Right atrium auricular region (tissue), 2 donors: ENCODE measurements at regions not wholly inside any gene's neighbourhood (a gene's known extent, or its start where the extent isn't known, plus 50 kb on each side); places are given as distances from the start of the nearest gene placed in this dataset.

Experiments used
- DNase-seq: peaks from one replicate; pipeline ENCODE4 v3.0.0-alpha.2; 2019; ENCODE audit warnings: low spot score
- H3K27ac ChIP-seq, 2 donors: fragments of 200-600 bp; sonication (generic); 1 replicate in 1 of 2; 2 replicates in 1 of 2; pipeline ENCODE4 v1.5.1; 2016 to 2019
- H3K27me3 ChIP-seq, 2 donors: fragments of 200-600 bp; sonication (generic); one replicate each; pipeline versions ENCODE4 v1.5.1 to v1.6.0; 2017 to 2019
- H3K36me3 ChIP-seq: fragments of 200-600 bp; sonication (generic); one replicate; pipeline ENCODE4 v1.5.1; 2016
- H3K4me1 ChIP-seq, 2 donors: fragments of 200-600 bp; sonication (generic); one replicate each; pipeline versions ENCODE4 v1.5.1 to v1.6.0; 2017 to 2019
- H3K4me3 ChIP-seq, 2 donors: fragments of 200-600 bp; sonication (generic); 1 replicate in 1 of 2; 2 replicates in 1 of 2; pipeline ENCODE4 v1.5.1; 2017 to 2019; ENCODE audit warnings: mild to moderate bottlenecking in 1 of 2, moderate library complexity in 1 of 2
- H3K9me3 ChIP-seq, 2 donors: fragments of 200-600 bp; sonication (generic); one replicate each; pipeline ENCODE4 v1.5.1; 2019
- TF ChIP-seq, protein P1 (sequence below), 2 donors: fragments of 200-600 bp; sonication (generic); IDR thresholded peaks; one replicate each; pipeline ENCODE4 v1.5.1; 2019; ENCODE audit warnings: antibody characterized with exemption in 2 of 2

DNA sequence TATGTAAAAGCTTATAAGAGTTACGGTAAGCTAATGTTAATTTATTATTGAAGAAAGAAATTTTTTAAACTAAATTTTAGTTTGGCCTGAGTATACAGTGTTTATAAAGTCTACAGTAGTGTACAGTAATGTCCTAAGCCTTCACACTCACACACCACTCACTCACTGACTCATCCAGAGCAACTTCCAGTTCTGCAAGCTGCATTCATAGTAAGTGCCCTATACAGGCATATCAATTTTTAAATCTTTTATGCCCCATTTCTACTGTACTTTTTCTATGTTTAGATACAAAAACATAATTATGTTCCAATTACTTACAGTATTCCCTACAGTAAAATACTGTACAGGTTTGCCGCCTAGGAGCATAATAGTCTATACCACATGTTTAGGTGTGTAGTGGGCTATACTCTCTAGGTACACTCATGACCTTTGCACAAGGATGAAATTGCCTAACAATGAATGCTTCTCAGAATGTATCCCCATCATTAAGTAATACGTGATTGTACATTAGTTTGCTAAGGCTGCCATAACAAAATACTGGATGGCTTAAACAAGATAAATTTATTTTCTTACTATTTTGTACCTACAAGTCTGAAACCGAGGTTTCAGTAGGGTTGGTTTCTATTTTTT, 333.8 kb upstream of the PCDH7 start:
- Histone ChIP-seq H3K27me3 (no peaks in the 10 kb centered on the region), H3K9me3 (no peaks in the 10 kb centered on the region), H3K36me3 (no peaks in the 10 kb centered on the region), H3K4me3 (no peak overlapping the region), H3K4me1 (no peaks in the 10 kb centered on the region), H3K27ac (no peak overlapping the region)
- no peak for DNase-seq
- TF ChIP-seq, protein P1, sequence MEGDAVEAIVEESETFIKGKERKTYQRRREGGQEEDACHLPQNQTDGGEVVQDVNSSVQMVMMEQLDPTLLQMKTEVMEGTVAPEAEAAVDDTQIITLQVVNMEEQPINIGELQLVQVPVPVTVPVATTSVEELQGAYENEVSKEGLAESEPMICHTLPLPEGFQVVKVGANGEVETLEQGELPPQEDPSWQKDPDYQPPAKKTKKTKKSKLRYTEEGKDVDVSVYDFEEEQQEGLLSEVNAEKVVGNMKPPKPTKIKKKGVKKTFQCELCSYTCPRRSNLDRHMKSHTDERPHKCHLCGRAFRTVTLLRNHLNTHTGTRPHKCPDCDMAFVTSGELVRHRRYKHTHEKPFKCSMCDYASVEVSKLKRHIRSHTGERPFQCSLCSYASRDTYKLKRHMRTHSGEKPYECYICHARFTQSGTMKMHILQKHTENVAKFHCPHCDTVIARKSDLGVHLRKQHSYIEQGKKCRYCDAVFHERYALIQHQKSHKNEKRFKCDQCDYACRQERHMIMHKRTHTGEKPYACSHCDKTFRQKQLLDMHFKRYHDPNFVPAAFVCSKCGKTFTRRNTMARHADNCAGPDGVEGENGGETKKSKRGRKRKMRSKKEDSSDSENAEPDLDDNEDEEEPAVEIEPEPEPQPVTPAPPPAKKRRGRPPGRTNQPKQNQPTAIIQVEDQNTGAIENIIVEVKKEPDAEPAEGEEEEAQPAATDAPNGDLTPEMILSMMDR (IDR thresholded peaks at IDR 0.05) = no peak

DNA sequence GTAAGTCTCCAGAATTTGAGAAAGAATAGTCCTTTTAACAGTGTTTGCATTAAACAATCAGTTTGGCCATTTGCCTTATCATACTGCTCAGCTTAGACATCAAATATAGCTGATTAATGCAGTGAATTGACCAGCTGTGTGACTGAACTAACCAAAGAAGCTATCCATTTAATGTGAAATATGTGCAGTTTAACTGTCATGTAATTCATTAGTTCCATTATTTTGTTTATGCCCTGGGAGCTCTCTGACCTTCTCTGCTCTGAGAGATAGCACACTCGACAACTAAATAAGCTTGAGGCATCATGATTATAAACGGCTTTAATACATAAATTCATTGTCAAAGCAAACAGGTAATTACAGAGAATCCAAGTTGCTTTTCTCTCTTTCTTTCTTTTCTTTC, 324.3 kb upstream of the PCDH7 start:
- Histone ChIP-seq H3K27me3 (no peaks in the 10 kb centered on the region), H3K4me3 (no peak overlapping the region), H3K9me3 (no peaks in the 10 kb centered on the region), H3K27ac (no peak overlapping the region), H3K36me3 (no peaks in the 10 kb centered on the region), H3K4me1 (no peaks in the 10 kb centered on the region)
- DNase-seq = no peak
- TF ChIP-seq, protein P1 (IDR thresholded peaks at IDR 0.05) = no peak

DNA sequence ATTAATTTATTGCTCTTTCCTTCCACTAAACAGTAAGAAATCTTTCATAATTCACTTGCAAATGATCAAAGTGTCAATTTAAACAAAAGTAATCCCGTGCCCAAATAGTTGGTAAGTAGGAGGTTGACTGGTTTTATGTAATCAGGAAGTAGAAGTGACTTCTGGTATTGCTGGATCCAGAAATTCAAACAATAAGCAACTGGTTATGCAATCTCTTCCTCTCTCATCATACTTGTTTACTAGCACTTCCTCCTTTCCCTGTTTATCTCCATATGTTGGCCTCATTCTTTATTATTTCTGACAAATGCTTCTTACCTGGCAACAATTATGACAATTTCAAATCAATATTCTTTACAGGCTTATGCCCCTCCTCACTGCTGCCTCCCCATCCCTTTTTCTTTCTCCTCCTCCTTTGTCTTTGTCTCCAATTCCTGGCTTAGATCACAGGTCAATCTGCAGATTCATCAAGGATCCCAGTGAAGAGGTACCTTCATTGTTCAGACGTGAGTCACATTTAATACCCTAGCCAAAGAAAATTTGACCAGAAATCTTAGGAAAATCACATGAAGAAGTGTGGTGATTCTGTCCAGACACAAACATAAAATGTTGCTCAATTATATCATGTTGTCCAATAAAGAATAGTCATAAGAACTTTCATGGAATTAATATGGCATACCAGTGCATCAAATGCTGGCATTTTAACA, 323.2 kb upstream of the PCDH7 start:
- Histone ChIP-seq H3K4me1 (no peaks in the 10 kb centered on the region), H3K27ac (no peak overlapping the region), H3K36me3 (no peaks in the 10 kb centered on the region), H3K27me3 (no peaks in the 10 kb centered on the region), H3K9me3 (no peaks in the 10 kb centered on the region), H3K4me3 (no peak overlapping the region)
- TF ChIP-seq, protein P1 (IDR thresholded peaks at IDR 0.05) = no peak
- no peak for DNase-seq

DNA sequence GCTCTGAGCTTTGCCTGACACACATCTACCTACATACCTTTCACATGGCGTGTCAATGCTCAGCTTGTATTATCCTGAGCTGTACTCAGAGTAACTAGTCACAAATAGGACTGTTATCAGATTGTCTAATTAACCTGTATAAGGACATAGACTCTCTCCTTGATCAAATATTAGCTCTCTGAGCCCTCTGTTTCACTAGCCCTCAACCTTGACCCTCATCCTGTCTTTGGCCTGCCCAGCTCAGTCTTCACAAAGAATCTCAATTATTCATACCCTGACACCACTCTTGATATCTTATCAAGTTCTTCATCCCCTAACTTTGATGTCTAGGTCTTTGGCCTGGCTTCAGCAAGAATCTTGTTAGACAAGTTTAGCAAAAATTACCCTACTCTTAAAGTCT, 320.7 kb upstream of the PCDH7 start:
- H3K4me1 ChIP-seq = no peaks in the 10 kb centered on the region
- no peaks in the 10 kb centered on the region for H3K36me3 ChIP-seq
- DNase-seq = no peak
- H3K9me3 ChIP-seq = peaks cover 0 to 4% of the 10 kb centered on the region in 2 donors
- no peak overlapping the region for H3K27ac ChIP-seq
- H3K27me3 ChIP-seq = no peaks in the 10 kb centered on the region
- H3K4me3 ChIP-seq = no peak overlapping the region
- TF ChIP-seq, protein P1 (IDR thresholded peaks at IDR 0.05) = no peak

DNA sequence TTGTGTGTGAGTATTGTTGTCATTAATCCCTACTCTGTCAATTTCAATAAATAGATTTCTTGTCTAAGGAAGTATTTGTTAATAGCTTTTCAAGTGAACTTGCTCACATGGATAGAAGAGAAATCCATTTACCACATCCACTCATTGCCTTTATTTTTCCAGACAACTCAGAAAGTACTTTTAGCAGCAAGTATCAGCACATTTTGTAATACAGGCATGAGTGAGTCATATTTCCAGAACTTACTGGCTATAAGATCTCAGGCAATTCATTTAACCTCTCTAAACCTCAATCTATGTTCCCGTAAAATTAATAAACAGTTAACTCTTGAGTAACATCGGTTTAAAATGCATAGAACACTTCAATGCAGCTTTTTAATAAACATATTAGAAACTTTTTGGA, 317.9 kb upstream of the PCDH7 start:
- TF ChIP-seq, protein P1 (IDR thresholded peaks at IDR 0.05) = no peak
- DNase-seq = no peak
- Histone ChIP-seq H3K4me1 (no peaks in the 10 kb centered on the region), H3K27me3 (no peaks in the 10 kb centered on the region), H3K9me3 (peaks cover 0 to 9% of the 10 kb centered on the region in 2 donors), H3K4me3 (no peak overlapping the region), H3K36me3 (no peaks in the 10 kb centered on the region), H3K27ac (no peak overlapping the region)
